Embryonic facial prominence (tissue), 1 donor: ENCODE measurements at regions not wholly inside any gene's neighbourhood (a gene's known extent, or its start where the extent isn't known, plus 50 kb on each side); places are given as distances from the start of the nearest gene placed in this dataset.

Source experiments
- DNase-seq: peaks from one replicate; pipeline ENCODE4 v3.0.0-alpha.2; 2016; ENCODE audit errors: extremely low spot score

- DNase-seq, result no peak
These were observed 51.4 kb upstream of the CHMP2B start for GRCh38 chr3:87175732-87176131.

GRCh38 chr3:87173776-87174175 is 53.3 kb upstream of the CHMP2B start:
- no peak for DNase-seq

- no peak for DNase-seq
These were observed 54.0 kb upstream of the CHMP2B start for GRCh38 chr3:87173071-87173470.

- peak; percentile 29 for DNase-seq
These were observed 59.3 kb upstream of the CHMP2B start for GRCh38 chr3:87167628-87168456.

- no peak for DNase-seq
These were observed 62.9 kb upstream of the CHMP2B start for GRCh38 chr3:87164245-87164644.

- no peak for DNase-seq
These were observed 65.3 kb upstream of the CHMP2B start for GRCh38 chr3:87161851-87162250.

GRCh38 chr3:87161417-87161816 is 65.7 kb upstream of the CHMP2B start:
- no peak for DNase-seq

GRCh38 chr3:87161013-87161412 is 66.1 kb upstream of the CHMP2B start:
- DNase-seq, result no peak

GRCh38 chr3:87158823-87159222 is 68.3 kb upstream of the CHMP2B start:
- DNase-seq, result no peak

GRCh38 chr3:87148020-87148419 is 79.1 kb upstream of the CHMP2B start:
- DNase-seq, result no peak

GRCh38 chr3:87147562-87147961 is 79.5 kb upstream of the CHMP2B start:
- DNase-seq, result no peak

GRCh38 chr3:87145553-87145952 is 81.6 kb upstream of the CHMP2B start:
- DNase-seq, result no peak

GRCh38 chr3:87136066-87136596 is 91.0 kb upstream of the CHMP2B start:
- no peak for DNase-seq

- DNase-seq, result no peak
These were observed 91.7 kb upstream of the CHMP2B start for GRCh38 chr3:87135412-87135811.

- DNase-seq, result no peak
These were observed 94.3 kb upstream of the CHMP2B start for GRCh38 chr3:87132801-87133200.

GRCh38 chr3:87128006-87128405 is 99.1 kb upstream of the CHMP2B start:
- DNase-seq, result no peak

GRCh38 chr3:87127281-87127680 is 99.8 kb upstream of the CHMP2B start:
- DNase-seq, result no peak

- DNase-seq, result no peak
These were observed 100.8 kb upstream of the CHMP2B start for GRCh38 chr3:87126321-87126720.

- no peak for DNase-seq
These were observed 102.0 kb upstream of the CHMP2B start for GRCh38 chr3:87125116-87125515.

GRCh38 chr3:87122766-87123165 is 104.3 kb upstream of the CHMP2B start:
- no peak for DNase-seq

- DNase-seq, result no peak
These were observed 105.3 kb upstream of the CHMP2B start for GRCh38 chr3:87121856-87122255.

GRCh38 chr3:87120881-87121280 is 106.2 kb upstream of the CHMP2B start:
- DNase-seq, result no peak

- no peak for DNase-seq
These were observed 106.9 kb upstream of the CHMP2B start for GRCh38 chr3:87120236-87120635.

GRCh38 chr3:87109465-87109864 is 117.6 kb upstream of the CHMP2B start:
- no peak for DNase-seq
